GM18951 (cell line): ENCODE measurements at regions not wholly inside any gene's neighbourhood (a gene's known extent, or its start where the extent isn't known, plus 50 kb on each side); places are given as distances from the start of the nearest gene placed in this dataset.
"Not testable (repeated sequence)": the region's sequence is repeated elsewhere in the genome, so short reads cannot be mapped to it uniquely, and the experiment has no call there.

Experiments
- POLR2A ChIP-seq: IDR thresholded peaks from 4 replicates; pipeline ENCODE4 v1.6.1; 2011; ENCODE audit warnings: mild to moderate bottlenecking; ENCODE audit not compliant: insufficient read length, insufficient read depth; ENCODE audit errors: extremely low read depth
- in situ Hi-C: fragments of 300-500 bp; cut with MboI; formaldehyde crosslinking; loops from one replicate; pipeline ENCODE4 v1.12.0; 2022; ENCODE audit warnings: low sequenced_read_pairs, mixed read lengths, inconsistent platforms; ENCODE audit not compliant: unreplicated experiment

DNA sequence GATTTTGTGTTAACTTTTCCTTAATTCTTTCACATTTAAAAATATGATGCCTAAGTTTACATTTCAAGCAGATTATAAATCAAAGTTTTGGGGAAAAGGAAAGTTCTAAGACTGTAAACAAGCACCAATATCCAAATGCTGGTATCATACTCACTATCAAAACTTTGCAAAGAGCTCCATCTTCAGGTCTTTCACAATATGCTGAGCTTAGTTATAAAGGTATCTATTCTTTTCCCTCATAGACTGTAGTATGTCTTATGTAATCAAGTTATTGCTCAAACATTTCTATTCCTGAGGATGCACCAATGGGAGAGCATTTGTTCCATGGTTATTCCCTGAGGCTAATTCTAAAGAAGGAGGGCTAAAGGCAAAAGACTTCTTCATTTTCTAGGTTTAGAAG lies 207.9 kb upstream of the FAM241A start:
- TF ChIP-seq POLR2A = no peak
- in situ Hi-C loops = loop anchor here (10.0 kb wide), 1 partner anchor 293 kb away; no protein-coding TSS in a partner anchor

DNA sequence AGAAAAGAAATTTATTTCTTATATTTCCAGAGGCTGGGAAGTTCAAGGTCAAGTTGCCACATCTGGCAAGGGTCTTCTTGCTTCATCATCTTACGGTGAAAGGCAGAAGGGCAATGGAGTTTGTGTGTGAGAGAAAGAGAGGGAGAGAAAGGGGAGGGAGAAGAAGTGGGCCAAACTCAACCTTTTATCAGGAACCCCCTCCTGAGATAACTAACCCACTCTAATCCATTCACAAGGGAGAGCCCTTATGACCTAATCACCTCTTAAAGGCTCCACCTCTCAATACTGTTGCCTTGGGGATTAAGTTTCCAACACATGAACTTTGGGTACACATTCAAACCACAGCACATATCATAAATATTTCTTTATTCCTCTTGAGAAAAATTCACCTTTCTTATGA lies 203.3 kb upstream of the FAM241A start:
- in situ Hi-C loops = loop anchor here (10.0 kb wide), 1 partner anchor 93 kb away; no protein-coding TSS in a partner anchor
- TF ChIP-seq POLR2A = no peak

DNA sequence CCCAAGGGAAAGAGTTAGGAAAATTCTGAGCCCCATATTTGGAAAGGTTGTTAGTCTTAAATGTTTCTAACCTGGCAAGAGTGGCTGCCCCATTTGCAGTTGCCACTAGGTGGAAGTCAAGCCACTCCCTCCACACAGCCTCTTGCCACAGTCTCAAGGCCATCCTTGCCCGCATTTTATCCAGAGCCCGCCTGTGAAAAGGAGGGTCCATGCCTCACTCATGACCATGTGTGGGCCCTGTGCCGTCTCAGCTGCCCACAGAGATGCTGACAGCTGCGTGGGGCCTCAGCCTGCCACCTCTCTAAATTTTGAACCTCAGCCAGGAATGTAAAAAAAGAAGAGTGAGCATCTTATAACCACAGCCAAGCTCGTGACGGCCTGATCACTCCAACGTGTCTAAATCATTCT lies 201.5 kb upstream of the FAM241A start:
- in situ Hi-C loops = loop anchor here (10.0 kb wide), 1 partner anchor 91 kb away; no protein-coding TSS in a partner anchor

DNA sequence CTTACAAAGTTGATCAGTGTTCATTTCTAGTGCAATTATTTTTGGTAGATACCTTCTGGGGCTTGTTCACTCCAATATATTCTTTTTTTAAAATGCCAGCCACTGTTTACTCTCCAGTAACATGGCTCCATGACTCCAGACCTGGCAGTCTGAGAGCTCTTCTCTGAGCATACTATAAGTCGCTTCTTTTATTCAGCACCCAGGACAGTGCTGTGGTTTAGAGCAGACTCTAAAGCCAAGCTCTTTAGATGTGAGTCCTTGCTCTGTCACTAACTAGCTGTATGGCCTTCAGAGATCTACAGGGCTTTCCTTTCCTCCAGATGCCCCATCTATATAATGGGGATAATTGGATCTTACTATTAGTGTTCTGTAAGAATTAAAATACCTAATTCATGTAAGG lies 200.2 kb upstream of the FAM241A start:
- in situ Hi-C loops = loop anchor here (10.0 kb wide), 1 partner anchor 90 kb away; no protein-coding TSS in a partner anchor
- no peak for TF ChIP-seq POLR2A

More for the DNA sequence above, 201.5 kb upstream of the FAM241A start:
- no peak for TF ChIP-seq POLR2A

DNA sequence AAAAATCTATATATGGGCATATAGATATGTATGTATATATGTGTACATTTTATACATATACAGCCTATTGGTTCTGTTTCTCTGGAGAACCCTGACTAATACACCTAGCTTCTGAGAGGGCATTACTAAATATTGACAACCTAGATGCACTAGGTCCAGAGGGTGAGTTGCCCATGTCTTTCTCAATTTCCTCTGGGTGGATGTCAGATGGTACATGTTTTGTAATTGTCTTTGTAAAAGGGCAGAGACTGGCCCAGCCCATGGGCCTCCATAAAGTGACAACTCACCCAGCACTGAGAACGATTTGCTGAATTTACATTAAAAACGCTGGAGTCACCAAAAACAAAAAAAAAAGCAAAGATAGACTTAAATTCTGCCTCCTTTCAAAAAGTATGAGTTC lies 198.5 kb upstream of the FAM241A start:
- in situ Hi-C loops = loop anchor here (10.0 kb wide), 1 partner anchor 88 kb away; no protein-coding TSS in a partner anchor

DNA sequence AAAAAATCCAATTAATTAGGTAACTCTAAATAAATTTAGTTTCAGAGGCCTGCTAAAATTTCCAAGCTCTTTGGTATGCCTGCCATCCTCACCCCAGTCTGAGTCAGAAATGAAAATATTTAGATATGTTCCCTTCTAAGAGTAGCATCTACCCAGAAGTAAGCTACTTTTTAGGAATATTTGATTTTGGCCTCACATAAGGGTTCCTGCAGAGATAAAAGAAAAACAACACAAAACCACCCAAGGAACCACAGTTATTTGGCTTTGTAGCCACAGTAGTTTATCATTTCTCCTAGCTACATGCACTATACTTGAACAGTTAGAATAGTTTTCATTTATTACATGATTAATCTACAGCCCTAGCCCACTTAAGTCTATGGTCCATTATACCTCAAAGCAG lies 192.6 kb upstream of the FAM241A start:
- in situ Hi-C loops = no loop called here

More for the DNA sequence above, 198.5 kb upstream of the FAM241A start:
- TF ChIP-seq POLR2A = no peak

DNA sequence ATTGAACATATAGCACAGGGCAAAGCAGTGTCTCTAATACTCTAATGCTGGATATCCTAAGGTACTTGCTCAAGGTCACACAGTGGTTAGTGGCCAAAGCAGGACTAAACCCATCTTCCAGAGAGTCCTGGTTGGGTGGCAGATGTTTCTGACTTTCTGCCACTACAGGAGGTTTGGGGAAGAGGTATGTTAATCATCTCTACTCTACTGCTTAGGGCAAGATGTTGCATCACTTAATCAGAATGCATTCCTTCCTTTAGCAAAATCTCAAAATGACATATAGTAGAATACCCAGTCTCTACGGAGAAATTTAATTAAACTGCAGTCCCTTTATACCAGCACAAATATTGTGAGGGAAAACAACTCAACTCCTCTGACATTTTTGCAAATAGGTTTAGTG lies 190.7 kb upstream of the FAM241A start:
- TF ChIP-seq POLR2A = no peak
- in situ Hi-C loops = no loop called here

More for the DNA sequence above, 192.6 kb upstream of the FAM241A start:
- TF ChIP-seq POLR2A = no peak

DNA sequence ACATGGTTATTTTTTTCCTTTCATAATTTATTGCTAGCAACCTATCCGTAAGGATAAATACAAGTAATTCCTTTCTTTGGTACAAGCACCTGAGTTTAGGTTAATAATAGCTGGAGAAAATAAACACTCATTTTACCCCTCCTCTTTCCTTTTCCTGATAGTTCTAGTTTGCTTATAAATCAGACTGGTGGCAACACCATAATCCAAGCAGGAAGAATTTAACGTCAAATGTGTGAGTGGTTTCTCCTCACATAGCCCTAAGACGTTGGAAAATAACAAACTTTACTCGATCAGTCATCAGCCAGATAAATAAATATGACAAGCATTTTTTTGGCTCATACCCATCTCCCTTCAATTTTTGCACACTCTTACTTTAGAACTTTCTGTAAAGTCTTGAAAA lies 190.3 kb upstream of the FAM241A start:
- no peak for TF ChIP-seq POLR2A
- in situ Hi-C loops = no loop called here

DNA sequence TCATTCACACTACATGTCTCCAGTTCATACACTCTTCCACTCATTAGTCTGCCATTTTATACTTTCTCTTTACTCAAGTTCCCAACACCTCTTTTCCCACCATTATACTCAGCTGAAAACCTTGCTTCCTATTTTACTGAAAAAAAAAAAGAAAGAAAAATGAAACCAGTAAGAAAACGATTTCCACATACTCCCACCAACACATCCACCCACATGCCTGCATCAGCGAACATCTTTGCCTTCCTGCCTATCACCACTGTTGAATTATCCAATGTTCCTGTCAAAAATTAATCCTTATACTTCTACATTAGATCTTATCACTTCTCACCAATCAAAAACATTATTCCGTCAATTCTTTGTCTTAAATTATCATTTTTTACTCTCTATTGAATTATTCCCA lies 188.1 kb upstream of the FAM241A start:
- no peak for TF ChIP-seq POLR2A
- in situ Hi-C loops = no loop called here

DNA sequence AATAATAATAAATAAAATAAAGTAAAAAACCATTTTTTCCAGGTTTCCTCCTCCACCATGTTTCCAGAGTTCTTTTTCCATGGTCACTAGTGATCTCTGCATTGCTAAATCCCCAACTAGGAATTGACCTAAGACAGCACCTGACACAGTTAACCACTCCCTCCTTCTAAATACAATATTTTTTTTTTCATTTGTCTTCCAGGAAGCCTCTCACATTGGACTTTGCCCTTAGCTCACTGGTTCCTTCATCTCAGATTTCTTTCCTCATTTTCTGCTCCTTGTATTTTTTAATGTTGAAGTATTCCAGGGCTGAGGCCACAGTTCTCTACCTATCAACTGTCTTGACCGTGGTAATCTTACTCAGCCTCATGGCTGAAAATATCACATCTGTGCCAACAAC lies 187.3 kb upstream of the FAM241A start:
- no peak for TF ChIP-seq POLR2A
- in situ Hi-C loops = no loop called here

DNA sequence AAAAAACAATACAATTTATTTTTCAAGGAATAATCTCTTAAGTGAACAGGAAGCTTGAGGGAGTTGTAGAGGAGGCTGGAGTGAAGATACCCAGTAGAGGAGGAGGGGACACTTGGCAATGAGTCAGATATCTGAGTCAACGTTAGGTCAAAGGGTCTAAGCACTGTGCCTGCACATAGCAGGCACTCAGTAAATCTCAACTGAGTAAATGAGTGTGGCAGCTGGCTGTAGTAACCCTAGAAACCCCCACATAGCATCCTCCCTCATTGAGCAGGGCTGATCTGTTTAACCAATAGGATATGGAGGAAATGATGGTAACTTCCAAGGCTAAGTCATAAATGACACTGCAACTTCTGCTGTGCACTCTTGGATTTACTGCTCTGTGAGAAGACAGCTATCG lies 186.0 kb upstream of the FAM241A start:
- TF ChIP-seq POLR2A = no peak

DNA sequence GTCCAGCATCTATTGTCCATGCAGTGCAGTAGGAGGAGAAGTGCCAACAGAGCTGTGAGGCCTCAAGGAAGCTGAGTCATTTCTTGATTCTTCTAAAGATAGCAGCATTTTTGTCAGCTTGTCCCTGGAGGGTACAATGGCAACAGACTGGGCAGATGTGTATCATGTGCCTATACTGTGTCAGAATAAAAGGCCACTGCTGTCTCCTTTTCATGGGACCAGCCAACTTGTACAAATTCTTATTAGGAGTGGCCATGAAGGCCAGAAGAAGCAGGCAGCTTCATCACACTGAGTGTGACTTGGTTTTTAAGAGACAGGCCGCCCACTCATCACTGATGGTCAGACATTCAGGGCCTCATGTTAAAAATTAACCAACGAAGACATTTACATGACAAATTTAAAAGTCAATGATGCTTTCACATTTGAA lies 185.0 kb upstream of the FAM241A start:
- TF ChIP-seq POLR2A = no peak

More for the DNA sequence above, 186.0 kb upstream of the FAM241A start:
- in situ Hi-C loops = no loop called here

DNA sequence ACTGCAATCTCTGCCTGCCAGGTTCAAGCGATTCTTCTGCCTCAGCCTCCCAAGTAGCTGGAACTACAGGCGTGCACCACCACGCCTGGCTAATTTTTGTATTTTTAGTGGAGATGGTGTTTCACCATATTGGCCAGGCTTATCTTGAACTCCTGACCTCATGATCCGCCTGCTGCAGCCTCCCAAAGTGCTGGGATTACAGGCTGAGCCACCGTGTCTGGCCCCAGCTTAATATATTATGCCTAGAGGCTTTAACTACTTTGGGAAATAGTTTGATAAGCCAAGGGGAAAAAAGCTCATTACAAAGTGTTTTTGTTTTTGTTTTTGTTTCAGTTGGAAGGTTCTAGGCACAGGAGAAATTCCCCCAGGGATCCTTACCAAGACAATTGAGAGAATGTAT lies 184.2 kb upstream of the FAM241A start:
- in situ Hi-C loops = not testable (repeated sequence)

More for the DNA sequence above, 185.0 kb upstream of the FAM241A start:
- in situ Hi-C loops = no loop called here

DNA sequence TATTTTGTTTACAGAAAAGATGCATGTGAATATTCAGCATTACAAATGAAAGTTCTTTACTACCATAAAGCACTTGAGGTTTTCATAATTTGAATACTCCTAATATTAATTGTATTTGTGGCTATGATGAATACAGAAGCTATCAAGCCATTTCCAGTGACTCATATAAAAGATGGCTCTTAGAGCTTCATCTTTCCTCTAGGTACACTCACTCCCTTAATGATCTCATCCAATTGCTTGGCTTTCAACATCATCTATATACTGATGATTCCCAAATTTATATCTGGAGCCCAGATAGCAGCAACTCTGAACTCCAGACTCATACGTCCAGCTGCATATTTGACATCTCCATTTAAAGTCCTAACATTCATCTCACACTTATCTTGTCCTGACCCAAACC lies 183.4 kb upstream of the FAM241A start:
- in situ Hi-C loops = no loop called here
- no peak for TF ChIP-seq POLR2A
